H9 (cell line): ENCODE measurements at regions not wholly inside any gene's neighbourhood (a gene's known extent, or its start where the extent isn't known, plus 50 kb on each side); places are given as distances from the start of the nearest gene placed in this dataset.

ENCODE experiments used
- DNase-seq: peaks from one replicate; pipeline ENCODE4 v3.0.0-alpha.2; 2017
- H2AFZ ChIP-seq: one replicate; pipeline ENCODE4 v1.6.1; 2013; ENCODE audit warnings: mild to moderate bottlenecking, low read length, control low read depth, moderate library complexity
- H2AK5ac ChIP-seq: 2 replicates; pipeline ENCODE4 v1.6.1; 2013; ENCODE audit warnings: low read length, control low read depth, mixed read lengths; ENCODE audit not compliant: insufficient read length
- H2BK120ac ChIP-seq: one replicate; pipeline ENCODE4 v1.6.1; 2013; ENCODE audit warnings: low read depth, mild to moderate bottlenecking, low read length, control low read depth, inconsistent platforms; ENCODE audit not compliant: poor library complexity, severe bottlenecking
- H2BK12ac ChIP-seq: 2 replicates; pipeline ENCODE4 v1.6.1; 2013; ENCODE audit warnings: low read length, control low read depth, mixed read lengths, low read depth; ENCODE audit not compliant: insufficient read length
- H2BK15ac ChIP-seq: 2 replicates; pipeline ENCODE4 v1.6.1; 2013; ENCODE audit warnings: low read depth, low read length, control low read depth
- H2BK20ac ChIP-seq: one replicate; pipeline ENCODE4 v1.6.1; 2013; ENCODE audit warnings: low read depth, mild to moderate bottlenecking, low read length, control low read depth, inconsistent platforms; ENCODE audit not compliant: poor library complexity, severe bottlenecking
- H2BK5ac ChIP-seq: 2 replicates; pipeline ENCODE4 v1.6.1; 2013; ENCODE audit warnings: low read length, control low read depth, mixed read lengths; ENCODE audit not compliant: insufficient read length
- H3K14ac ChIP-seq: 2 replicates; pipeline ENCODE4 v1.6.1; 2013; ENCODE audit warnings: low read length, control low read depth; ENCODE audit not compliant: insufficient read depth
- H3K18ac ChIP-seq: 2 replicates; pipeline ENCODE4 v1.6.1; 2013; ENCODE audit warnings: low read depth, mild to moderate bottlenecking, mixed read lengths, low read length, control low read depth; ENCODE audit not compliant: insufficient read length
- H3K23ac ChIP-seq: 2 replicates; pipeline ENCODE4 v1.6.1; 2013; ENCODE audit warnings: low read length, control low read depth, mixed read lengths, low read depth; ENCODE audit not compliant: insufficient read length
- H3K23me2 ChIP-seq: 2 replicates; pipeline ENCODE4 v1.6.1; 2013; ENCODE audit warnings: low read depth, mild to moderate bottlenecking, mixed read lengths, low read length, control low read depth; ENCODE audit not compliant: insufficient read length, poor library complexity, severe bottlenecking
- H3K27ac ChIP-seq: 2 replicates; pipeline ENCODE4 v1.5.1; 2013; ENCODE audit warnings: low read length, control low read depth, mixed read lengths, low read depth; ENCODE audit not compliant: insufficient read length
- H3K27me3 ChIP-seq: 2 replicates; pipeline ENCODE4 v1.6.1; 2013; ENCODE audit warnings: low read length, control low read depth, inconsistent platforms; ENCODE audit not compliant: insufficient read depth
- H3K4ac ChIP-seq: 2 replicates; pipeline ENCODE4 v1.6.1; 2013; ENCODE audit warnings: low read depth, mild to moderate bottlenecking, control low read depth, inconsistent platforms, low read length, moderate library complexity
- H3K4me1 ChIP-seq: 2 replicates; pipeline ENCODE4 v1.6.1; 2013; ENCODE audit warnings: low read length, control low read depth, inconsistent platforms; ENCODE audit not compliant: insufficient read depth
- H3K4me2 ChIP-seq: 2 replicates; pipeline ENCODE4 v1.6.1; 2013; ENCODE audit warnings: low read length, control low read depth, mixed read lengths; ENCODE audit not compliant: insufficient read length, insufficient read depth
- H3K56ac ChIP-seq: 2 replicates; pipeline ENCODE4 v1.6.1; 2013; ENCODE audit warnings: low read depth, mild to moderate bottlenecking, mixed read lengths, low read length, control low read depth; ENCODE audit not compliant: insufficient read length
- H3K79me1 ChIP-seq: 2 replicates; pipeline ENCODE4 v1.6.1; 2013; ENCODE audit warnings: low read depth, mild to moderate bottlenecking, moderate library complexity, low read length, control low read depth, inconsistent platforms; ENCODE audit not compliant: insufficient read depth, poor library complexity, severe bottlenecking
- H3K79me2 ChIP-seq: 2 replicates; pipeline ENCODE4 v1.6.1; 2013; ENCODE audit warnings: low read length, control low read depth, inconsistent platforms; ENCODE audit not compliant: insufficient read depth
- H3K9ac ChIP-seq: 2 replicates; pipeline ENCODE4 v1.6.1; 2013; ENCODE audit warnings: low read length, control low read depth, mixed read lengths; ENCODE audit not compliant: insufficient read length; ENCODE audit errors: extremely low read depth
- H3K9me3 ChIP-seq: one replicate; pipeline ENCODE4 v1.6.1; 2013; ENCODE audit warnings: low read depth, low read length, inconsistent platforms; ENCODE audit not compliant: control insufficient read depth
- H3T11ph ChIP-seq: one replicate; pipeline ENCODE4 v1.6.1; 2013; ENCODE audit warnings: mild to moderate bottlenecking, low read length, control low read depth, inconsistent platforms
- H4K20me1 ChIP-seq: one replicate; pipeline ENCODE4 v1.6.1; 2013; ENCODE audit not compliant: control insufficient read depth, insufficient read length, insufficient read depth
- H4K5ac ChIP-seq: 2 replicates; pipeline ENCODE4 v1.6.1; 2013; ENCODE audit warnings: low read depth, mild to moderate bottlenecking, mixed read lengths, low read length, control low read depth; ENCODE audit not compliant: insufficient read length
- H4K8ac ChIP-seq: replicated peaks from 2 replicates; pipeline ENCODE4 v1.6.1; 2013; ENCODE audit warnings: low read length, control low read depth, mixed read lengths, low read depth; ENCODE audit not compliant: insufficient read length
- H4K91ac ChIP-seq: 2 replicates; pipeline ENCODE4 v1.6.1; 2013; ENCODE audit warnings: low read depth, mild to moderate bottlenecking, moderate library complexity, mixed read lengths, low read length, control low read depth; ENCODE audit not compliant: insufficient read length
- H3K27ac Mint-ChIP-seq, 3 experiments: 2 replicates in 2 of 3; 3 replicates in 1 of 3; pipeline ENCODE4 v1.8.0; 2020 to 2021; ENCODE audit warnings: mixed read lengths in 3 of 3, mild to moderate bottlenecking in 1 of 3, moderate library complexity in 1 of 3
- H3K27me3 Mint-ChIP-seq: 2 replicates; pipeline ENCODE4 v1.8.0; 2021; ENCODE audit warnings: low read depth, mild to moderate bottlenecking, moderate library complexity, mixed read lengths
- H3K36me3 Mint-ChIP-seq, 3 experiments: 2 replicates in 2 of 3; 3 replicates in 1 of 3; pipeline ENCODE4 v1.8.0; 2020 to 2021; ENCODE audit warnings: low read depth in 3 of 3, mixed read lengths in 3 of 3; ENCODE audit not compliant: insufficient read depth in 1 of 3
- H3K4me1 Mint-ChIP-seq, 2 experiments: 2 replicates each; pipeline ENCODE4 v1.8.0; 2020; ENCODE audit warnings: mixed read lengths in 2 of 2
- H3K4me3 Mint-ChIP-seq, 2 experiments: 2 replicates in 1 of 2; 3 replicates in 1 of 2; pipeline ENCODE4 v1.8.0; 2020 to 2021; ENCODE audit warnings: mild to moderate bottlenecking in 2 of 2, mixed read lengths in 2 of 2, moderate library complexity in 1 of 2
- H3K9me3 Mint-ChIP-seq, 2 experiments: 2 replicates in 1 of 2; 3 replicates in 1 of 2; pipeline ENCODE4 v1.8.0; 2020; ENCODE audit warnings: mild to moderate bottlenecking in 2 of 2, mixed read lengths in 2 of 2, moderate library complexity in 1 of 2
- CTCF ChIP-seq: fragments of 200-600 bp; sonication (generic); conservative IDR thresholded peaks from 3 replicates; pipeline ENCODE4 v1.8.0; 2021; ENCODE audit warnings: antibody characterized with exemption, mild to moderate bottlenecking
- WGBS: extraction: QIAGEN DNeasy Blood & Tissue Kit; methylation state at CpG from one replicate; pipeline ENCODE4 v1.1.7; 2013; ENCODE audit warnings: missing lambda C conversion rate, low lambda C conversion rate, mixed read lengths; ENCODE audit not compliant: insufficient read length; ENCODE audit errors: extremely low coverage; 5-methylcytosine and 5-hydroxymethylcytosine counted together

DNA sequence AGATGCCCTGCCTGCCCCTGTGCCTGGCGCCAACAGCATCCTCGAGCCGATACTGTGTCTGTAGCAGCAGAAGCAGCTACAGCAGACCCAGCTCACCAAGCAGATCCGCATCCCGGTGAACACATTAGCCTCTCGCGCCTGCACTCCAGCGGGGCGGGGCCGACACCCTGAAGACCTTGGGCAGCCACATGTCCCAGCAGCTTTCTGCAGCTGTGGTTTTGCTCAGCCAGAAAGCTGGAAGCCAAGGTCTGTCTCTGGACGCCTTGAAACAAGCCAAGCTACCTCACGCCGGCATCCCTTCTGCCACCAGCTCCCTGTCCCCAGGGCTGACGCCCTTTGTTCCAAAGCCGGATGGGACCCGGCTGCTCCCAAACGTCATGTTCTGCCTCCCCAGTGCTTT lies 59.6 kb downstream of the ACTBL2 start:
- H2AFZ ChIP-seq: no peak overlapping the region
- H3K36me3 Mint-ChIP-seq: no peaks in the 10 kb centered on the region
- no peak overlapping the region for H2BK5ac ChIP-seq
- no peak overlapping the region for H2AK5ac ChIP-seq
- no peak overlapping the region for H3K56ac ChIP-seq
- H4K5ac ChIP-seq: no peak overlapping the region
- H3K18ac ChIP-seq: no peak overlapping the region
- H3K4me3 Mint-ChIP-seq: no peak overlapping the region
- no peaks in the 10 kb centered on the region for H3K9me3 ChIP-seq
- no peak overlapping the region for H3K27ac Mint-ChIP-seq
- H3K4me2 ChIP-seq: no peak overlapping the region
- no peaks in the 10 kb centered on the region for H3K79me2 ChIP-seq
- no peak overlapping the region for H4K91ac ChIP-seq
- H3K9me3 Mint-ChIP-seq: no peaks in the 10 kb centered on the region; a peak in 1 of 5 replicates
- H4K20me1 ChIP-seq: no peaks in the 10 kb centered on the region
- no peaks in the 10 kb centered on the region for H3K27me3 ChIP-seq
- no peaks in the 10 kb centered on the region for H3K79me1 ChIP-seq
- H3K27me3 Mint-ChIP-seq: no peaks in the 10 kb centered on the region; the same call in 1 of the 2 replicates
- H3K23me2 ChIP-seq: no peaks in the 10 kb centered on the region
- H3K14ac ChIP-seq: no peak overlapping the region
- DNase-seq: no peak
- H2BK15ac ChIP-seq: no peak overlapping the region
- no peak overlapping the region for H4K8ac ChIP-seq
- no peak overlapping the region for H2BK20ac ChIP-seq
- no peak overlapping the region for H2BK12ac ChIP-seq
- WGBS: no CpG with 5 or more reads among the region's 17 CpGs
- TF ChIP-seq CTCF: no peak
- H3T11ph ChIP-seq: no peak overlapping the region
- H3K4ac ChIP-seq: no peak overlapping the region
- H3K4me1 Mint-ChIP-seq: no peaks in the 10 kb centered on the region
- no peak overlapping the region for H3K9ac ChIP-seq
- H3K27ac ChIP-seq: no peak overlapping the region
- H2BK120ac ChIP-seq: no peak overlapping the region
- no peak overlapping the region for H3K23ac ChIP-seq
- H3K4me1 ChIP-seq: no peaks in the 10 kb centered on the region
